Endothelial cell (in vitro differentiated cells): ENCODE measurements at regions not wholly inside any gene's neighbourhood (a gene's known extent, or its start where the extent isn't known, plus 50 kb on each side); places are given as distances from the start of the nearest gene placed in this dataset.
"Not testable (repeated sequence)": the region's sequence is repeated elsewhere in the genome, so short reads cannot be mapped to it uniquely, and the experiment has no call there.

Source experiments
- DNase-seq: peaks from one replicate; pipeline ENCODE4 v3.0.0; 2021; ENCODE audit warnings: low spot score
- H3K27ac Mint-ChIP-seq: one replicate; pipeline ENCODE4 v1.8.0; 2021; ENCODE audit warnings: mixed read lengths, inconsistent platforms; ENCODE audit not compliant: unreplicated experiment
- H3K27me3 Mint-ChIP-seq: one replicate; pipeline ENCODE4 v1.8.0; 2021; ENCODE audit warnings: mild to moderate bottlenecking, moderate library complexity, mixed read lengths, inconsistent platforms; ENCODE audit not compliant: unreplicated experiment
- H3K36me3 Mint-ChIP-seq: one replicate; pipeline ENCODE4 v1.8.0; 2021; ENCODE audit warnings: mild to moderate bottlenecking, low read depth, mixed read lengths, inconsistent platforms; ENCODE audit not compliant: unreplicated experiment
- H3K4me1 Mint-ChIP-seq: one replicate; pipeline ENCODE4 v1.8.0; 2021; ENCODE audit warnings: mild to moderate bottlenecking, mixed read lengths, inconsistent platforms; ENCODE audit not compliant: unreplicated experiment
- H3K4me3 Mint-ChIP-seq: one replicate; pipeline ENCODE4 v1.8.0; 2021; ENCODE audit warnings: mild to moderate bottlenecking, mixed read lengths, inconsistent platforms; ENCODE audit not compliant: unreplicated experiment
- H3K9me3 Mint-ChIP-seq: one replicate; pipeline ENCODE4 v1.8.0; 2021; ENCODE audit warnings: mixed read lengths, inconsistent platforms; ENCODE audit not compliant: unreplicated experiment
- CTCF ChIP-seq: fragments of 200-600 bp; sonication (generic); IDR thresholded peaks from one replicate; pipeline ENCODE4 v1.5.0; 2021; ENCODE audit warnings: antibody characterized with exemption; ENCODE audit not compliant: unreplicated experiment

GRCh38 chrX:10992110-10992509 lies 119.0 kb upstream of the HCCS start:
- H3K4me3 Mint-ChIP-seq = no peak overlapping the region
- H3K36me3 Mint-ChIP-seq = no peaks in the 10 kb centered on the region
- no peaks in the 10 kb centered on the region for H3K27me3 Mint-ChIP-seq
- H3K27ac Mint-ChIP-seq = no peak overlapping the region
- no peak for TF ChIP-seq CTCF
- H3K4me1 Mint-ChIP-seq = no peaks in the 10 kb centered on the region
- DNase-seq = no peak
- H3K9me3 Mint-ChIP-seq = no peaks in the 10 kb centered on the region

- not testable (repeated sequence) for DNase-seq, H3K36me3 Mint-ChIP-seq, H3K9me3 Mint-ChIP-seq, H3K4me1 Mint-ChIP-seq, H3K27ac Mint-ChIP-seq, H3K27me3 Mint-ChIP-seq, H3K4me3 Mint-ChIP-seq
These were observed 104.1 kb upstream of the HCCS start for GRCh38 chrX:11007076-11007475.

GRCh38 chrX:11010476-11010875 lies 100.7 kb upstream of the HCCS start:
- no peaks in the 10 kb centered on the region for H3K27me3 Mint-ChIP-seq
- no peak overlapping the region for H3K27ac Mint-ChIP-seq
- no peaks in the 10 kb centered on the region for H3K9me3 Mint-ChIP-seq
- no peaks in the 10 kb centered on the region for H3K36me3 Mint-ChIP-seq
- no peak for TF ChIP-seq CTCF
- H3K4me3 Mint-ChIP-seq = no peak overlapping the region
- no peak for DNase-seq
- no peaks in the 10 kb centered on the region for H3K4me1 Mint-ChIP-seq

GRCh38 chrX:11016728-11017127 lies 94.4 kb upstream of the HCCS start:
- Mint-ChIP-seq H3K9me3 (no peaks in the 10 kb centered on the region), H3K27me3 (peaks cover 1% of the 10 kb centered on the region), H3K36me3 (no peaks in the 10 kb centered on the region), H3K4me1 (no peaks in the 10 kb centered on the region), H3K4me3 (no peak overlapping the region), H3K27ac (no peak overlapping the region)
- no peak for TF ChIP-seq CTCF
- no peak for DNase-seq

GRCh38 chrX:11022588-11022987 lies 88.5 kb upstream of the HCCS start:
- not testable (repeated sequence) for H3K4me3 Mint-ChIP-seq, DNase-seq, H3K9me3 Mint-ChIP-seq, H3K27me3 Mint-ChIP-seq, H3K27ac Mint-ChIP-seq, H3K36me3 Mint-ChIP-seq, H3K4me1 Mint-ChIP-seq

- no peak for TF ChIP-seq CTCF
- H3K4me1 Mint-ChIP-seq = no peaks in the 10 kb centered on the region
- no peaks in the 10 kb centered on the region for H3K36me3 Mint-ChIP-seq
- H3K4me3 Mint-ChIP-seq = no peak overlapping the region
- H3K27ac Mint-ChIP-seq = no peak overlapping the region
- peaks cover 2% of the 10 kb centered on the region for H3K27me3 Mint-ChIP-seq
- no peak for DNase-seq
- H3K9me3 Mint-ChIP-seq = no peaks in the 10 kb centered on the region
These were observed 71.2 kb upstream of the HCCS start for GRCh38 chrX:11039926-11040325.
